B cell (primary cell): ENCODE measurements at regions not wholly inside any gene's neighbourhood (a gene's known extent, or its start where the extent isn't known, plus 50 kb on each side); places are given as distances from the start of the nearest gene placed in this dataset.

Experiments used
- ATAC-seq: fragments of 200-7000 bp; cut with Tn5 transposase; one replicate; pipeline ENCODE4 v1.10.0; 2021; ENCODE audit warnings: low read depth, mild to moderate bottlenecking, moderate number of reproducible peaks, moderate library complexity
- CTCF ChIA-PET: fragments of 350-600 bp; sonication (Branson Sonifier 250); formaldehyde crosslinking; loops from one replicate; lab custom pipeline; 2021; ENCODE audit warnings: antibody characterized with exemption, inconsistent platforms; lab: Charles Lee
- POLR2A ChIA-PET: fragments of 350-600 bp; sonication (Branson Sonifier 250); formaldehyde crosslinking; loops from one replicate; lab custom pipeline; 2021; ENCODE audit warnings: antibody characterized with exemption; lab: Charles Lee
- DNase-seq: peaks from one replicate; pipeline ENCODE4 v3.0.0; 2013
- H2AFZ ChIP-seq: 2 replicates; pipeline ENCODE4 v1.6.1; 2012; ENCODE audit warnings: mild to moderate bottlenecking, low read depth, low read length; ENCODE audit not compliant: insufficient read depth, poor library complexity, severe bottlenecking
- H3K27ac ChIP-seq, 2 donors: 1 replicate in 1 of 2; 2 replicates in 1 of 2; pipeline ENCODE4 v1.5.1; 2012 to 2013; ENCODE audit warnings: low read length in 2 of 2, mild to moderate bottlenecking in 2 of 2, moderate library complexity in 1 of 2
- H3K27me3 ChIP-seq, 4 experiments: fragments of 200-600 bp in 1 of 4; sonication (generic) in 1 of 4; replicated peaks in 1 of 4; 1 replicate in 2 of 4; 2 replicates in 2 of 4; pipeline versions ENCODE4 v1.6.1 to v1.7.0; 2013 to 2016; ENCODE audit warnings: low read length in 3 of 4, mild to moderate bottlenecking in 2 of 4, mixed read lengths in 1 of 4, moderate library complexity in 1 of 4; ENCODE audit not compliant: insufficient read depth in 4 of 4, control insufficient read depth in 3 of 4; ENCODE audit errors: control extremely low read depth in 1 of 4
- H3K36me3 ChIP-seq, 2 experiments: replicated peaks in 1 of 2; 1 replicate in 1 of 2; 2 replicates in 1 of 2; pipeline versions ENCODE4 v1.6.1 to v1.7.1; 2013; ENCODE audit warnings: low read length in 1 of 2; ENCODE audit not compliant: insufficient read depth in 2 of 2, control insufficient read depth in 1 of 2; ENCODE audit errors: control extremely low read depth in 1 of 2, extremely low read depth in 1 of 2
- H3K4me1 ChIP-seq, 2 donors: fragments of 200-600 bp in 1 of 2; sonication (generic) in 1 of 2; 1 replicate in 1 of 2; 2 replicates in 1 of 2; pipeline versions ENCODE4 v1.5.1 to v1.6.1; 2013 to 2017; ENCODE audit warnings: low read length in 2 of 2; ENCODE audit not compliant: control insufficient read depth in 2 of 2, insufficient read depth in 2 of 2
- H3K4me2 ChIP-seq: replicated peaks from 2 replicates; pipeline ENCODE3; 2012; ENCODE audit warnings: mild to moderate bottlenecking, low read depth, low read length; ENCODE audit not compliant: poor library complexity, severe bottlenecking
- H3K4me3 ChIP-seq, 5 experiments: fragments of 200-600 bp in 1 of 5; sonication (generic) in 1 of 5; 1 replicate in 3 of 5; 2 replicates in 2 of 5; pipeline versions ENCODE4 v1.5.1 to v1.7.0; 2011 to 2016; ENCODE audit warnings: low read length in 4 of 5, mild to moderate bottlenecking in 4 of 5, low read depth in 2 of 5, control low read depth in 1 of 5, moderate library complexity in 1 of 5; ENCODE audit not compliant: insufficient read depth in 1 of 5; ENCODE audit errors: control extremely low read depth in 1 of 5, extremely low read depth in 1 of 5
- H3K79me2 ChIP-seq: fragments of 200-600 bp; sonication (generic); one replicate; pipeline ENCODE4 v1.6.0; 2016; ENCODE audit warnings: low read length; ENCODE audit not compliant: control insufficient read depth, insufficient read depth
- H3K9ac ChIP-seq: fragments of 200-600 bp; sonication (generic); 2 replicates; pipeline ENCODE4 v1.6.1; 2017; ENCODE audit warnings: mild to moderate bottlenecking, low read length, moderate library complexity
- H3K9me3 ChIP-seq, 3 donors: one replicate each; pipeline versions ENCODE4 v1.6.1 to v1.7.1; 2013; ENCODE audit warnings: low read length in 2 of 3; ENCODE audit not compliant: control insufficient read depth in 2 of 3, insufficient read depth in 1 of 3; ENCODE audit errors: control extremely low read depth in 1 of 3
- H4K20me1 ChIP-seq: 2 replicates; pipeline ENCODE4 v1.6.0; 2012; ENCODE audit warnings: mild to moderate bottlenecking, low read length; ENCODE audit not compliant: insufficient read depth, control insufficient read depth, poor library complexity, severe bottlenecking
- H3K27ac Mint-ChIP-seq: one replicate; pipeline ENCODE4 v1.8.0; 2021; ENCODE audit warnings: mixed read lengths
- H3K27me3 Mint-ChIP-seq: one replicate; pipeline ENCODE4 v1.8.0; 2021; ENCODE audit warnings: mixed read lengths
- H3K4me1 Mint-ChIP-seq: one replicate; pipeline ENCODE4 v1.8.0; 2021; ENCODE audit warnings: mixed read lengths
- H3K4me3 Mint-ChIP-seq: one replicate; pipeline ENCODE4 v1.8.0; 2021; ENCODE audit warnings: mixed read lengths
- H3K9me3 Mint-ChIP-seq: one replicate; pipeline ENCODE4 v1.8.0; 2022; ENCODE audit warnings: mixed read lengths; ENCODE audit not compliant: insufficient read depth
- CTCF ChIP-seq: fragments of 200-600 bp; IDR thresholded peaks from one replicate; pipeline ENCODE4 v1.8.0; 2022; ENCODE audit warnings: antibody characterized with exemption, mild to moderate bottlenecking
- EZH2 ChIP-seq: IDR thresholded peaks from 2 replicates; pipeline ENCODE4 v1.6.1; 2012; ENCODE audit warnings: borderline replicate concordance, low read depth, mild to moderate bottlenecking, moderate library complexity, low read length; ENCODE audit not compliant: insufficient read depth, poor library complexity, severe bottlenecking
- WGBS: methylation state at CpG from one replicate; pipeline ENCODE4 v1.1.5; 2013; ENCODE audit warnings: missing lambda C conversion rate; ENCODE audit not compliant: insufficient coverage; 5-methylcytosine and 5-hydroxymethylcytosine counted together
- intact Hi-C: fragments of 100-400 bp; cut with micrococcal nuclease; formaldehyde crosslinking; loops from one replicate; pipeline ENCODE4 v1.10.0; 2022

DNA sequence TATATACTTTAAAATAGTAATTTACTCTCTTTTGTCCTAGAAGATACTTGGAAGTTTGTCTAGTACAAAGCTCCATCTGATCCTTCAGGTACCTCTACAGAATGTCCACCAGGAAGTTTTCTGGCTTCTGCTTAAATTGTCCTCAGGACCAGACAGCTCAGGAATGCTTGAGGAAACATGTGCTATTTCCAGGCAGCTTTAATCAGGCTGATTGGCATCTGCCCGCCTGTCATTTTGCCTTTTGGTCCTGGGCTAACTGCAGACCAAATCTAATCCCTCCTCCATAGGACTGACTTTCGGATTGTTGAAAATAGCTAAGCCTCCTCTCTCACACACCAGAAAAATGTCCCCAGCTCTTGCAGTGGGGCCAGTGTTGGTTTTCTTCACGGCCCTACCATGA lies 113.4 kb upstream of the RGMA start:
- Mint-ChIP-seq H3K9me3 (peaks cover 3% of the 10 kb centered on the region), H3K27me3 (peaks cover 20% of the 10 kb centered on the region), H3K4me3 (no peak overlapping the region), H3K27ac (no peak overlapping the region), H3K4me1 (no peaks in the 10 kb centered on the region)
- Histone ChIP-seq H3K4me3 (no peak overlapping the region), H4K20me1 (no peaks in the 10 kb centered on the region), H3K4me2 (no peak overlapping the region), H3K9ac (no peak overlapping the region), H2AFZ (no peak overlapping the region), H3K36me3 (no peaks in the 10 kb centered on the region), H3K27ac (no peak overlapping the region), H3K79me2 (no peaks in the 10 kb centered on the region), H3K27me3 (no peaks in the 10 kb centered on the region), H3K4me1 (no peaks in the 10 kb centered on the region), H3K9me3 (no peaks in the 10 kb centered on the region)
- CTCF ChIA-PET, result no interaction called here
- no peak for DNase-seq
- POLR2A ChIA-PET, result no interaction called here
- TF ChIP-seq CTCF (no peak), EZH2 (no peak)
- intact Hi-C loops, result no loop called here
- no peak for ATAC-seq
- WGBS, result 94% methylated on average over 2 of the region's 3 CpGs

DNA sequence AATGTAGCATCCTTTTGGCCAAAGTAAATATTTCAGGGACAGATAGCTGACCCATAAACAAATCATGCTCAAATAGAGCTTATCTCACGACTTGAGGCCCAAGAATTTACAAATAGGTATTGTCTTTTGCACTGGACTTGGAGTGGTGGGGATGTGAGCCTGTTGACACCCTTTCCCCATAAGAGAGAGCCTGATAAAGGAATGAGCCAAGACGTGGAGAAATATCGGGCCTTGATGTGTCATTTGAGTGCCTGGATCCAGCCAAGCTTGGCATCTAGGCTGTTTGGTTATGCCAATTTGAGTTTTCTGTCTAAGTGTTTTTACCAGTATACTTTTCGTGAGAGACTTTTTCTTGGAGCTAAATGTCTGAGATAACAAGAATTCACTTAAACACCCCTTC lies 112.9 kb upstream of the RGMA start:
- Histone ChIP-seq H3K4me1 (no peaks in the 10 kb centered on the region), H2AFZ (no peak overlapping the region), H4K20me1 (no peaks in the 10 kb centered on the region), H3K9ac (no peak overlapping the region), H3K9me3 (no peaks in the 10 kb centered on the region), H3K36me3 (no peaks in the 10 kb centered on the region), H3K27ac (no peak overlapping the region), H3K27me3 (no peaks in the 10 kb centered on the region), H3K4me3 (no peak overlapping the region), H3K4me2 (no peak overlapping the region), H3K79me2 (no peaks in the 10 kb centered on the region)
- peaks cover 3% of the 10 kb centered on the region for H3K9me3 Mint-ChIP-seq
- ChIA-PET CTCF (no interaction called here), POLR2A (no interaction called here)
- intact Hi-C loops, result no loop called here
- no peak overlapping the region for H3K4me3 Mint-ChIP-seq
- TF ChIP-seq EZH2, result no peak
- WGBS, result 100% methylated on average over 2 of the region's 4 CpGs
- H3K4me1 Mint-ChIP-seq, result no peaks in the 10 kb centered on the region
- DNase-seq (no peak), ATAC-seq (no peak)
- peaks cover 20% of the 10 kb centered on the region for H3K27me3 Mint-ChIP-seq
- H3K27ac Mint-ChIP-seq, result no peak overlapping the region
